Activated CD8-positive, alpha-beta memory T cell treated with anti-CD3 and anti-CD28 coated beads for 24 hours (primary cell): ENCODE measurements at regions not wholly inside any gene's neighbourhood (a gene's known extent, or its start where the extent isn't known, plus 50 kb on each side); places are given as distances from the start of the nearest gene placed in this dataset.

Source experiments
- DNase-seq: peaks from one replicate; pipeline ENCODE4 v3.0.0-alpha.2; 2020

DNA sequence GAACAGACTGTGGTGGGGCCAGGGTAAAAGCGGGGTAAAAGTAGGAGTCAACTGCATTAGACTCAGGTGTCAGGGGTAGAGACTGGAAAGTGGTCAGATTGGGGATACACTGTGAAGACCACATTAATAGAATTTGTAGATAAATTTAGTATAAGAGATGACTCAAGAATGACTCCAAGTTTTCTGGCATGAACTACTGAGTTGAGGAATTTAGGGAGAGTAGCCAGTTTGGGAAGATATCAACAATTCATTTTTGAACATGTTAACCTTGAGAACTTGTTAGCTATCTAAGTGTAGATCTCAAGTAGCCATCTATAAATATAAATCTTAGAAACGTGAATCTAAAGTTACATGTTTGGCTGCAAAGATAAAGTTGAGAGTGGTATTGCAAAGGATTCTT lies 206.9 kb upstream of the HCCS start:
- no peak for DNase-seq

GRCh38 chrX:10906866-10907265 lies 204.3 kb upstream of the HCCS start:
- DNase-seq = no peak

GRCh38 chrX:10922159-10922558 lies 189.0 kb upstream of the HCCS start:
- no peak for DNase-seq

DNA sequence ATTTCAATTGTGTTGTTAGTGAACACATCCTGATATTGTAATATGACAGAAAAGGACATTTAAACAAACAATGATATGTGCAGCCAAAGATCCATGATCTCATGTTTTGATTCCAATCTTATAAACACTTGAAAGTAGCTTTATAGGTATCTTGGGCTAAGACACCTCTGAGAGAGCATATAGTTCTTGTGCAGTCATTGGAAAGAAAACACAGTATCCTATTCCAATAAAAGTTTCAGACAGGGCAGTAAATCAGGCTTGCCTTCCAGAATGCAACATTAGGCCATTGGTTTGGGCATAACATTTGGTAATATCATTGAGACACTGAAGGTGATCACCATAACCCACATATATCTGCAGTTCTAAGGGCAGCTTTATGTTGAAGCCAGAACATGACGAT lies 188.3 kb upstream of the HCCS start:
- DNase-seq = no peak

DNA sequence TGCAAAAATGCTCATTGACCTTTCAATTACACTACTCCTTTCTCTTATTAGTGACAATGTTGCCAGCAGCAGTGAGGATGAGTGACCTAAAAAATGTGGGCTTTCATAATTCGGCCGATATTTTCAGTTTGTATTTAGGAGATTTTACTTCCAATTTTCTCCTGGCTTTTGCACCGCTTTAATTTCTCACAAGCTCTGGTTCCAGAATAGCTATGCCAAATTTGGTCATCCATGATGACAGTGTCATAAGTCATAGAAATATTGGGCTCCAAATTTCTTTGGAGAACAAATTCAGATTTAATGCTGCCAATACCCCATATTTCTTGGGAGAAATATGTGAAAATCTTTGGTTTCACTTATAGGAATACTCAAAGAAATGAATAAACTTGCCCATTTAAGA lies 187.7 kb upstream of the HCCS start:
- no peak for DNase-seq

- no peak for DNase-seq
These were observed 184.7 kb upstream of the HCCS start for GRCh38 chrX:10926404-10926803.

- no peak for DNase-seq
These were observed 184.2 kb upstream of the HCCS start for GRCh38 chrX:10926891-10927290.

DNA sequence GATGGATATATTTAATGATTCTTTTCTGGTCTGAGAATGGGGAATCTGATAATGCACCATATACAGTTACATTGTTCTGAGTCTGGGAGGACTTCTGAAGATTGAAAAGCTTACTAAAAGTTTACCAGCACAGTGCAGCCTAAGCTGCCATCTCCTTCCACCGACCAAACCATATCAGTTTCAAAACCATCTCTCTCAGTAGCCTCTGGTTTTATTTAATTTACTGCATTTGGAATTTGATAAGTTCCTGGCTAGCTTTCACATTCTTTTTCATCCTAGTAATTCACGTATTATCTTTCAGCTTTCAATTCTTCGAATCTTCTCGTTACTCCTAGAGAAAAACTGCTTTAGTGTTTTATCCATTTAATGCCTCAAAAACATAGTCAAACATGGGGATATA lies 181.4 kb upstream of the HCCS start:
- DNase-seq = no peak

DNA sequence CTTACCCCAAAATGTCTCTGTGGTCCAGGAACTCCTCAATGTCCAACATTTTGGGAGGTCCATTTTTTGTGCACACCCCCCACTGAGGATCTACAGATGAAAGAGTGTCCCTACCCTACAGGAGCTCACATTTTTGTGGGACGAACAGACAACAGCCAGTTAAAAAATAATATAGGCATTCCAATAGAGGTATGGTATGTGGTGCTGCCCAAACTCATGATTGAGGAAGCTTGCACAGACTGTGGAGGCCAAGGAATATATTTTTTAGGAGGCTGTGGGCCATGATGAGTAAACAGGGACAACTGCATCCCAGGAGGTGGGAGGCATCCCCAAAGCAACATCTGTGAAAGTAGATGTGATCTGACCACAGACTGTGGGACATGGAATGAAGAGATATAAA lies 181.0 kb upstream of the HCCS start:
- no peak for DNase-seq

DNA sequence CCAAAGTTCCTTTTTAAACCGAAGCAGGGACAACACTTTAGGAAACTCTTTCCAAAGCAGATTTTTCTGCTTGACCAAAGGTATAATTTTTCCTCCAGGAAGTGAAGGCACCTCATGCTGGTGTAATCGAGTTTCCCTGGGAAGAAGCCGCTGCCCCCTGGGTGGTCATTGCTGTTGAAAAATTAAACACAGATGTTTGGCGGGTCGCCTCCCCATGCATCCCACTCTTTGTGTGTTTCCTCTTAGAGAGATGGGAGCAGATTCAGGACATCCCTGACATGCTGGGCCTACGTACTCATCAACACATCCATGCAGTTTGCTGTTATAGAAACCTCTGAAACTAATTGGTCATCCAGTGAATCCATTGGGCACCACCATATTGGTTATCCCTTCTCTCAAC lies 179.2 kb upstream of the HCCS start:
- no peak for DNase-seq

- DNase-seq = no peak
These were observed 178.2 kb upstream of the HCCS start for GRCh38 chrX:10932842-10933440.

- no peak for DNase-seq
These were observed 175.6 kb upstream of the HCCS start for GRCh38 chrX:10935501-10935900.

DNA sequence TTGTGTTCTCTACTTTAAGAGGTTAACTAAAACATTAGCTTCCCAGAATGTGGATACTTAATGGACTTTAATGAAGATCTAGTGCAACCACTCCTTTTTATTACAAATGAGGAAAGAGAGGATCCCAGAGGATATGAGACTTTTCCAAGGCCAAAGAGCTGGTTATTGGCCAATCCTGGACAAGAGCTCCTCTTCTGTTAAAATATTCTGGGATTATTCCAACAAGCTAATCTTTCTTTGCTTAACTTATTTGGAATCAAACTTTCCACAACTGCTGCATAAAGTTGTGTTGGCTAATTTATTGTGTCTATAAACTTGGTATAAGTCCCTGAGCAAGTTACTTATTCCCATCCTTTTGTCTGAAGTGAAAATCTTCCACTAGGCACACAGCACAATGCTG lies 174.2 kb upstream of the HCCS start:
- no peak for DNase-seq

- DNase-seq = no peak
These were observed 172.7 kb upstream of the HCCS start for GRCh38 chrX:10938365-10938923.

DNA sequence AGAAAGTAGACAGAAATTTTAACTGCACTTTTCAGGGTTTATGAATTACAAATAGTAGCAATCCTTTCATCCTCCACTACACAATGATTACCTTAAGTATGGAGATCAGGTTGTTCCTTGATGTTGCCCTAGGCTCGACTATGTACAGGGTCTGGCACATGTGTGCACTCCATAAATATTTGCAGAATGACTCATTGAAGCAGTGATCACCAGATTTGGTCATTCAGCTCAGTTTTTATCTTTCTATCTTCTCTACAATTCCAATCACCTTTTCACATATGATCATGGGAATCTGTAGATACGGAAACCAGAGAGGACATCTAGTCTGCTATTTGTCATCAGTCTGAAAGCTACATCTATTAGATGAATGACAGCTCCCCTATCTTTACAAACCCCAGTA lies 171.7 kb upstream of the HCCS start:
- DNase-seq = no peak

DNA sequence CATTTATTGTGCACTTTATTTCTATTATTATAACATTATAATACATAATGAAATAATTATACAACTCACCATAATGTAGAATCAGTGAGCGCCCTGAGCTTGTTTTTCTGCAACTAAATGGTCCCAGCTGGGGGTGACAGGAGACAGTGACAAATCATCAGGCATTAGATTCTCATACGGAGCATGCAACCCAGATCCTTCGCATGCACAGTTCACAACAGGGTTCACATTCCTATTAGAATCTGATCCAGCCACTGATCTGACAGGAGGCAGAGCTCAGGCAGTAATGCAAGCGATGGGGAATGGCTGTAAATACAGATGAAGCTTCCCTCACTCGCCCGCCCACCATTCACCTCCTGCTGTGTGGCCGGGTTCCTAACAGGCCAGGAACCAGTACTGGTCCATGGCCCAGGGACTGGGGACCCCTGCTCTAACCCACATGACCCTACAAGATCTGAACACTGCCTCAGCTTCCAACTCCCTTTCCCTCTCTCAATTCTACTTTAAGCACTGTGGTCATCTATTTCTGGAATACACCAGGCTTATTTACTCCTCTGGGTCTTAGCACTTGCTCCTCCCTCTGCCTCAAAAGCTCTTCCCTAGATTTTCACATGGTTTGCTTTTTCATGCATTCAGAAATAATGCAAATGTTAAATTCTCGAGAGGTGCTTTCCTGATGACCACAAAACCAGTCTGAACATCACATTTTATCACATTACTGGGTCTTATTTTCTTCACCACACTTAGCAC lies 166.8 kb upstream of the HCCS start:
- DNase-seq = no peak

DNA sequence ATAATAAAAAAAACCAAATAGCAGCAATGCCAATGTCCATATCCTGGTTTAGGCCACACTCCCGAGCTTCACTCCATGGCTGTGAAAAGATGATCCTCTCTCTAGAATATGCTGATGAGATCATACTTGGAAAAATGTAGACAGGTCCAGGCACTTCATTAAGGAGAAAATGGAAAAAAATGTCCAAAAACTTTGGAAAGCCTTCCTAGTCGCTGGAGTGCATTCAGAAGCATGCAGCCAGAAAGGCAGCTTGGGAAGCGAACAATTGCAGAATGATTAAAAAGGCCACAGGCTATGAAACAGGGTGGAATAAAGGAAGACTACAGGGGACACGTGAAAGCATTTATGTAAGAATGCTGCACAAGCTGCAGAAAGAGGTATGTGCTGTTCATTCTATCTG lies 165.6 kb upstream of the HCCS start:
- DNase-seq = no peak

DNA sequence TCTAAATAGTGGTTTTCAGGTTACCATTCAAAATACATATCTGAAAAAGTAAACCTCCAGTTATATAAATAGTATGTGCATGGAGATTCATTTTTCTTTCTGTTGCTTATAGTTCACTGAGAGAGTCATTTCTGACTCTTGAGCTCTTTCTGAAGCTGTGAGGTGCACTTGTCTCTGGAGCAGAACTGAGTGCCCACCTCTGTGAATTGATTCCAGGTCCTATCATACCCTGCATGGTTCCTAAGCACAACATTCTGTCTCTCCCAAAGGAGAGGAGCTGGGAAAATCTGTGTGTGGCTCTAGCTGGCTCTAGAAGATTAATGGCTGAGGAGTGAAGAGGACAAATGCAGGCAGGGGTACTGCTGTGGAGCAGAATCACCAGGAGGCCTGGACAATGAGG lies 161.6 kb upstream of the HCCS start:
- DNase-seq = no peak

DNA sequence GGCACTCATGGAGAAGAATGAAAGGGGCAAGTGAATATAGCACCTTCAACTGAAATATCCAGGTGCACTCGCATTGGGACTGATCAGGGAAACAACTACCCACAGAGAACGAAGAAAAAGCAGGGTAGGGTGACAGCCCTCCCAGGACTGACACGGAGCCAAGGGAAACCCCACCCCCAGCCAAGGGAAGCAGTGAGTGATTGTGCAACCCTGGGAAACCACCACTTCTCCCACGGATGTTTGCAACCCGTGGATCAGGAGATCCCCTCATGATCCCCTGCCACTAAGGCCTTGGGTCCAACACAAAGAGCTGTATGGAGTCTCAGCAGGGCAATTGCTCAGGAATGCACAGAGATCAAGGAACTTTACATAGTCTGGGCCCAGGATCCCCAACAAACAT lies 158.5 kb upstream of the HCCS start:
- DNase-seq = no peak

DNA sequence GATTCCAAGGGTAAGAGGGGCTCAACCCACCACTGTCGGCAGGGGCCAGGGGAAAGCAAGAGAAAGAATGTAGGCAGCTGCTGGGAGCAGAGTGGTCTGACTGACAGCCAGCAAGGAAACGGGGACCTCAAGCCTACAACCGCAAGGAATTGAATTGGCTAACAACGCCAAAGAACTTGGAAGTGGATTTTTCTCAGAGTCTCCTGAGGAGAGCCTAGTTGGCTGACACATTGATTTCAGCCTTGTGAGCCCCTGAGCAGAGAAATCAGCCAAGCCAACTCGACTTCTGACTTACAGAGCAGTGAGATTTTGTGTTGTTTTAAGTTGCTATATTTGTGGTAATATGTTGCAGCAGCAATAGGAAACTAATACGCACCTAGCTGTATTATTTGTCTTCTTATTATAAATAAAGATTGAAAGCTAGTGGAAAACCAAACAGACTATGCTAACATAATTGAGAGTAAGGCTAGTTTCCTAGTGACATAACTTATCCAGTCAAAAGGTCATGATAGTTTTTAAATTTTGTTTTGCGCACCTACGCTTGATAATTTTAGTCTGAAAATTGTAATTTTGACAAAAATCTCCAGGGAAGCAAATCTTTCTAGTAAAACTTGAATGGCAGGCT lies 145.8 kb upstream of the HCCS start:
- no peak for DNase-seq

- DNase-seq = no peak
These were observed 145.1 kb upstream of the HCCS start for GRCh38 chrX:10966057-10966456.

DNA sequence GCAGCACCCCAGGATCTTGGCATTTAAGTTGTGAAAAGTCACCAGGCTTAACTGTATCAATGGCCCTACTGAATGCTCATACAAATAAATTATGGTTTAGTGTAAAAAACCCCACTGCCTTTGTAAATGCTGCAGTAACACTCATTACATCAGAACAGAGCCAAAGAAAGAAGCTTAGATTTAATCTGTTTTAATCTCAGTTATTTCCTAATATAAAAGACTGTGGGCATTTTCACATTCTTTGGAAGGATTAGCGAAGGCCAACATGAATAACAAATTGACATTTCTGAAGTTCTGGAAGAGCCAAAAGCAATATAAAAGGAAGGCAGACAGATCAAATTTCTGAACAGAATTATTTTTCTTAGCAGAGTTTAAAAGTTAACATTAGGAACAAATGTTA lies 140.0 kb upstream of the HCCS start:
- no peak for DNase-seq

- DNase-seq = no peak
These were observed 139.4 kb upstream of the HCCS start for GRCh38 chrX:10971759-10972158.

DNA sequence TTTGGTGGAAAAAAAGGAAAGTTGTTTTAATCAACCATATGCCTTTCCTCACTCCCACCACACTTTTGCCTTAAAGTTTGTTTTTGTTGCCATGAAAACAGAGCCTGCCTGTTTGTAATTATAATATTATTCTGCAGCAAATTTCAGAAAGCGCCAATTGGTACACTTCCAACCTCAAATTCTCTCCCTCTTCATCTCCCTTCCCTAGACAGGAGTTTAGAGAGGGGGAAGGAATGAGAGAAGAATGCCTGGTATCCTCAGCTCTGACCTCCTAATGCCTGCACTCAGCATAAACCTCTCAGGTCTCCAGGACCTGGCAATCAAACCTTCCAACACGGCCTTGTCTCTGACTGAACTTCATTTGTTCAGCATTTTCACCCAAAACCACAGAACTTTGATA lies 138.4 kb upstream of the HCCS start:
- DNase-seq = no peak
